Stimulated activated CD8-positive, alpha-beta memory T cell treated with anti-CD3 and anti-CD28 coated beads, Interleukin-7, amount 100 ng/mL, for 4 hours (primary cell): ENCODE measurements at regions not wholly inside any gene's neighbourhood (a gene's known extent, or its start where the extent isn't known, plus 50 kb on each side); places are given as distances from the start of the nearest gene placed in this dataset.
"Not testable (repeated sequence)": the region's sequence is repeated elsewhere in the genome, so short reads cannot be mapped to it uniquely, and the experiment has no call there.

Experiments
- DNase-seq, 2 donors: peaks; one replicate each; pipeline ENCODE4 v3.0.0-alpha.2; 2020; ENCODE audit warnings: low read depth in 2 of 2

GRCh38 chr17:20633268-20634059 lies 53.9 kb downstream of the CDRT15L2 start:
- DNase-seq = not testable (repeated sequence)

- DNase-seq = not testable (repeated sequence)
These were observed 60.6 kb downstream of the CDRT15L2 start for GRCh38 chr17:20640147-20640546.

- not testable (repeated sequence) for DNase-seq
These were observed 67.2 kb downstream of the CDRT15L2 start for GRCh38 chr17:20646661-20647272.

- not testable (repeated sequence) for DNase-seq
These were observed 69.7 kb downstream of the CDRT15L2 start for GRCh38 chr17:20649097-20649767.

- DNase-seq = not testable (repeated sequence)
These were observed 71.5 kb downstream of the CDRT15L2 start for GRCh38 chr17:20651022-20651421.

- not testable (repeated sequence) for DNase-seq
These were observed 72.2 kb downstream of the CDRT15L2 start for GRCh38 chr17:20651736-20652135.

GRCh38 chr17:20653391-20653790 lies 73.9 kb downstream of the CDRT15L2 start:
- DNase-seq = not testable (repeated sequence)

GRCh38 chr17:20654114-20654513 lies 74.6 kb downstream of the CDRT15L2 start:
- DNase-seq = not testable (repeated sequence)

- DNase-seq = not testable (repeated sequence)
These were observed 75.1 kb downstream of the CDRT15L2 start for GRCh38 chr17:20654575-20654974.

- DNase-seq = not testable (repeated sequence)
These were observed 85.8 kb downstream of the CDRT15L2 start for GRCh38 chr17:20665103-20665955.

- not testable (repeated sequence) for DNase-seq
These were observed 87.2 kb downstream of the CDRT15L2 start for GRCh38 chr17:20666689-20667088.

- DNase-seq = not testable (repeated sequence)
These were observed 88.2 kb downstream of the CDRT15L2 start for GRCh38 chr17:20667712-20668111.

GRCh38 chr17:20668316-20668715 lies 88.8 kb downstream of the CDRT15L2 start:
- DNase-seq = not testable (repeated sequence)

GRCh38 chr17:20668868-20669267 lies 89.3 kb downstream of the CDRT15L2 start:
- not testable (repeated sequence) for DNase-seq

- DNase-seq = not testable (repeated sequence)
These were observed 91.0 kb downstream of the CDRT15L2 start for GRCh38 chr17:20670506-20670905.

GRCh38 chr17:20674374-20674773 lies 94.8 kb downstream of the CDRT15L2 start:
- DNase-seq = not testable (repeated sequence)

- DNase-seq = not testable (repeated sequence)
These were observed 96.2 kb downstream of the CDRT15L2 start for GRCh38 chr17:20675707-20676106.

GRCh38 chr17:20676656-20677055 lies 97.1 kb downstream of the CDRT15L2 start:
- DNase-seq = not testable (repeated sequence)

GRCh38 chr17:20677469-20677868 lies 97.9 kb downstream of the CDRT15L2 start:
- DNase-seq = not testable (repeated sequence)

GRCh38 chr17:20678424-20678823 lies 98.9 kb downstream of the CDRT15L2 start:
- DNase-seq = not testable (repeated sequence)
